DND-41 (cell line): ENCODE measurements at regions not wholly inside any gene's neighbourhood (a gene's known extent, or its start where the extent isn't known, plus 50 kb on each side); places are given as distances from the start of the nearest gene placed in this dataset.

ENCODE experiments used
- ATAC-seq: fragments of 200-7000 bp; cut with Tn5 transposase; 3 replicates; pipeline ENCODE4 v1.9.1; 2021; ENCODE audit warnings: low read depth; ENCODE audit not compliant: insufficient read depth
- DNase-seq: peaks from one replicate; pipeline ENCODE4 v3.0.0-alpha.2; 2020
- H2AFZ ChIP-seq: 2 replicates; pipeline ENCODE4 v1.6.0; 2012; ENCODE audit warnings: low read depth, low read length
- H3K27ac ChIP-seq: 2 replicates; pipeline ENCODE4 v1.5.1; 2012; ENCODE audit warnings: low read length, inconsistent platforms
- H3K27me3 ChIP-seq: fragments of 200-600 bp; sonication (generic); 2 replicates; pipeline ENCODE4 v1.6.0; 2012; ENCODE audit warnings: low read length, mild to moderate bottlenecking, inconsistent platforms; ENCODE audit not compliant: insufficient read depth, poor library complexity
- H3K36me3 ChIP-seq: 2 replicates; pipeline ENCODE4 v1.5.1; 2012; ENCODE audit warnings: low read length, inconsistent platforms; ENCODE audit not compliant: insufficient read depth
- H3K4me1 ChIP-seq: 2 replicates; pipeline ENCODE4 v1.5.1; 2012; ENCODE audit warnings: mild to moderate bottlenecking, low read length; ENCODE audit not compliant: insufficient read depth
- H3K4me2 ChIP-seq: 2 replicates; pipeline ENCODE4 v1.6.0; 2012; ENCODE audit warnings: mild to moderate bottlenecking, moderate library complexity, low read length, inconsistent platforms; ENCODE audit not compliant: insufficient read depth
- H3K4me3 ChIP-seq, 2 experiments: fragments of 200-600 bp in 1 of 2; shearing (Covaris generic) in 1 of 2; 2 replicates each; pipeline ENCODE4 v1.5.1; 2012 to 2016; ENCODE audit warnings: inconsistent platforms in 2 of 2, low read length in 2 of 2, mild to moderate bottlenecking in 2 of 2, low read depth in 1 of 2, moderate library complexity in 1 of 2
- H3K79me2 ChIP-seq: 2 replicates; pipeline ENCODE4 v1.6.0; 2012; ENCODE audit warnings: low read length, inconsistent platforms; ENCODE audit not compliant: insufficient read depth
- H3K9ac ChIP-seq: 2 replicates; pipeline ENCODE4 v1.6.0; 2012; ENCODE audit warnings: low read depth, mild to moderate bottlenecking, inconsistent platforms, low read length, moderate library complexity
- H3K9me3 ChIP-seq: 2 replicates; pipeline ENCODE4 v1.5.1; 2012; ENCODE audit warnings: low read length, moderate library complexity, mild to moderate bottlenecking, inconsistent platforms; ENCODE audit not compliant: insufficient read depth, severe bottlenecking
- H4K20me1 ChIP-seq: 2 replicates; pipeline ENCODE4 v1.6.0; 2012; ENCODE audit warnings: low read length; ENCODE audit not compliant: insufficient read depth
- CTCF ChIP-seq: IDR thresholded peaks from 2 replicates; pipeline ENCODE4 v1.5.1; 2012; ENCODE audit warnings: borderline replicate concordance, low read length, moderate library complexity, mild to moderate bottlenecking; ENCODE audit not compliant: poor library complexity, severe bottlenecking; ENCODE audit errors: extremely low read depth
- EZH2 ChIP-seq: IDR thresholded peaks from 3 replicates; pipeline ENCODE4 v1.6.1; 2012; ENCODE audit warnings: borderline replicate concordance, low read depth, mild to moderate bottlenecking, moderate library complexity, low read length, inconsistent platforms; ENCODE audit not compliant: severe bottlenecking

GRCh38 chr2:188065386-188065785 is 226.3 kb upstream of the GULP1 start:
- Histone ChIP-seq H3K27me3 (no peaks in the 10 kb centered on the region), H3K4me1 (no peaks in the 10 kb centered on the region), H3K79me2 (no peaks in the 10 kb centered on the region), H3K36me3 (no peaks in the 10 kb centered on the region), H3K9me3 (no peaks in the 10 kb centered on the region), H3K27ac (no peak overlapping the region), H3K4me2 (no peak overlapping the region), H3K9ac (no peak overlapping the region), H4K20me1 (no peaks in the 10 kb centered on the region), H2AFZ (no peak overlapping the region), H3K4me3 (no peak overlapping the region)
- DNase-seq: no peak
- no peak for ATAC-seq
- no peak for TF ChIP-seq CTCF
- TF ChIP-seq EZH2: no peak

DNA sequence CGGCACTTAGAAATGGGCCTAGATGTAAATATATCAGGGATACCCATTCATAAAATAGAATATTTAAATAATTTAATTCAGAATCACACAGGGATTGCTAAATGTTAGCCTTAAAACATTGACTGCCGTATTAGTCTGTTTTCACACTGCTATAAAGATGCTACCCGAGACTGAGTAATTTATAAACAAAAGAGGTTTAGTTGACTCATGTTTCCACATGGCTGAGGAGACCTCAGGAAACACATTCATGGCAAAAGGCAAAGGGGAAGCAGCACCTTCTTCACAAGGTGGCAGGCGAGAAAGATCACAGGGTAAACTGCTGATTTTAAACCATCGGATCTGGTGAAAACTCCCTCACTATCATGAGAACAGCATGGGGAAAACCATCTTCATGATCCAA is 223.6 kb upstream of the GULP1 start:
- Histone ChIP-seq H3K36me3 (no peaks in the 10 kb centered on the region), H4K20me1 (no peaks in the 10 kb centered on the region), H3K4me1 (no peaks in the 10 kb centered on the region), H3K4me2 (no peak overlapping the region), H3K79me2 (no peaks in the 10 kb centered on the region), H3K4me3 (no peak overlapping the region), H3K9ac (no peak overlapping the region), H3K9me3 (peaks cover 2% of the 10 kb centered on the region), H2AFZ (no peak overlapping the region), H3K27me3 (no peaks in the 10 kb centered on the region), H3K27ac (no peak overlapping the region)
- no peak for DNase-seq
- TF ChIP-seq CTCF: no peak
- no peak for TF ChIP-seq EZH2
- ATAC-seq: no peak

DNA sequence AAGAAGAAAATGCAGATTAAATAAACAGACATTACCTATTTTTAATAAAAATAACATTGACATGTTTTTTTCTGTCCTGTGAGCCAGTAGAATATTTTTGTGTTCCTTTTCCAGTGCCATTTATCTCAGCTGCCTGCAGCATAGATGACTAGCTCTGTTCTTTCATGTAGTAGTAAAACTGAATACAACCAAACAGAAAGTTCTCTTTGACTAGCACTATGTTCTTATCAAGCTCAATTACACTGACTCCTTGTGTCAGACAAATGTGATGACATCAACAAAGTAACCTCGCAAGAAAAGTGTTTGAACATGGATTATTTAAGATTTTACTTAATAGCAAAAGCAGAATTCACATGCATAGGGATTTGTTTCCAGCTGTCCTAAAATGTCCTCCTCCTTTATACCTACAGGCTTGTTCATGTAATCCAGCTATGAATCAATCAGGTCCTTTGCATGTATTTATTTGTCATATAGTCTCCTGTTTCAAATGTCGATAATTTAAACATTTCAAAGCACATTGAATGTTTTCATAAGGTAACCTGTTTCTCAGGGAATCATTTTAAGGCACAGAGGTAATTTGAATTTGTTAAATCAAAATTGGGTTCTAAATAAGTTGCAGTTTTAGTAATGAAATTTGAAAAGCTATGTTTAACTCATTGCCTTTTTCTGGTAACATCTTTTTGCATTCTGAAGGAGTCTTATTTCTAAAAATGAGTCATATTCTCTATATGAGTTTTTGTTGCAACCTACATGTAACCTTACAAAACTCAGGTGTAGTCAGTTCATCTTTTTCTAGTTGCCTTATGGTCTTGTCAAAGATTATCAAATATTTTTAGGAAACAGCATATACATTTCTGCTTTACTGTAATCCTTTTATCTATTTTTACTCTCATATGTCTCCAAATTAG is 215.3 kb upstream of the GULP1 start:
- no peaks in the 10 kb centered on the region for H3K36me3 ChIP-seq

More for the DNA sequence above, 215.3 kb upstream of the GULP1 start:
- Histone ChIP-seq H3K4me2 (no peak overlapping the region), H3K79me2 (no peaks in the 10 kb centered on the region), H3K9me3 (peaks cover 7% of the 10 kb centered on the region), H3K27ac (no peak overlapping the region), H4K20me1 (no peaks in the 10 kb centered on the region), H3K4me1 (no peaks in the 10 kb centered on the region), H3K4me3 (no peak overlapping the region), H2AFZ (no peak overlapping the region), H3K27me3 (no peaks in the 10 kb centered on the region), H3K9ac (no peak overlapping the region)
- DNase-seq: no peak
- TF ChIP-seq CTCF (no peak), EZH2 (no peak)
- no peak for ATAC-seq
